ENCODE measurements at regions not wholly inside any gene's neighbourhood (a gene's known extent, or its start where the extent isn't known, plus 50 kb on each side); places are given as distances from the start of the nearest gene placed in this dataset.
A peak's percentile ranks its signal among the peaks of the same experiment; 100 is the strongest.
"Not testable (repeated sequence)": the region's sequence is repeated elsewhere in the genome, so short reads cannot be mapped to it uniquely, and the experiment has no call there.

GRCh38 chr3:33919312-33920120 is 121.1 kb downstream of the PDCD6IP start:
- no peak for DNase-seq

GRCh38 chr3:33920511-33920910 is 122.1 kb downstream of the PDCD6IP start:
- no peak for DNase-seq

- DNase-seq: no peak
These were observed 123.2 kb downstream of the PDCD6IP start for GRCh38 chr3:33921608-33922007.

- no peak for DNase-seq
These were observed 128.7 kb downstream of the PDCD6IP start for GRCh38 chr3:33926998-33927605.

GRCh38 chr3:33929813-33930212 is 131.4 kb downstream of the PDCD6IP start:
- DNase-seq: no peak

- no peak for DNase-seq
These were observed 133.1 kb downstream of the PDCD6IP start for GRCh38 chr3:33931512-33931911.

- no peak for DNase-seq
These were observed 133.8 kb downstream of the PDCD6IP start for GRCh38 chr3:33932010-33932764.

GRCh38 chr3:33936171-33936920 is 137.9 kb downstream of the PDCD6IP start:
- no peak for DNase-seq

GRCh38 chr3:33936921-33937525 is 138.6 kb downstream of the PDCD6IP start:
- no peak for DNase-seq

GRCh38 chr3:33937628-33938027 is 139.2 kb downstream of the PDCD6IP start:
- no peak for DNase-seq

GRCh38 chr3:33940149-33940548 is 141.7 kb downstream of the PDCD6IP start:
- peak; percentile 21 for DNase-seq

GRCh38 chr3:33940736-33941135 is 142.3 kb downstream of the PDCD6IP start:
- DNase-seq: no peak

- DNase-seq: no peak
These were observed 143.4 kb downstream of the PDCD6IP start for GRCh38 chr3:33941804-33942203.

- DNase-seq: no peak
These were observed 144.2 kb downstream of the PDCD6IP start for GRCh38 chr3:33942483-33943150.

GRCh38 chr3:33943277-33943676 is 144.8 kb downstream of the PDCD6IP start:
- no peak for DNase-seq

- DNase-seq: not testable (repeated sequence)
These were observed 148.2 kb downstream of the PDCD6IP start for GRCh38 chr3:33946612-33947011.

GRCh38 chr3:33947272-33948195 is 149.1 kb downstream of the PDCD6IP start:
- no peak for DNase-seq

- DNase-seq: no peak
These were observed 150.6 kb downstream of the PDCD6IP start for GRCh38 chr3:33949074-33949473.

GRCh38 chr3:33954956-33955355 is 156.5 kb downstream of the PDCD6IP start:
- DNase-seq: no peak

- no peak for DNase-seq
These were observed 157.8 kb downstream of the PDCD6IP start for GRCh38 chr3:33956206-33956605.

GRCh38 chr3:33956776-33957175 is 158.3 kb downstream of the PDCD6IP start:
- no peak for DNase-seq

Data from stimulated activated CD4-positive, alpha-beta T cell treated with anti-CD3 and anti-CD28 coated beads, Interleukin-15, amount 100 ng/mL, for 24 hours (primary cell).